ENCODE measurements at regions not wholly inside any gene's neighbourhood (a gene's known extent, or its start where the extent isn't known, plus 50 kb on each side); places are given as distances from the start of the nearest gene placed in this dataset.

- TF ChIP-seq SUZ12 (IDR thresholded peaks at IDR 0.05; ENCODE audit: extremely low read depth, insufficient read depth, insufficient read length) (no peak), YY1 (IDR thresholded peaks at IDR 0.05; ENCODE audit: insufficient read depth, insufficient read length) (no peak), ZNF274 (IDR thresholded peaks at IDR 0.05; ENCODE audit: low read depth, low read length) (no peak)
Measured at GRCh38 chr4:171582961-171583581, 230.1 kb upstream of the GALNTL6 start.

All from NT2/D1 (cell line).